ENCODE measurements at regions not wholly inside any gene's neighbourhood (a gene's known extent, or its start where the extent isn't known, plus 50 kb on each side); places are given as distances from the start of the nearest gene placed in this dataset.

- H3K27me3 ChIP-seq (ENCODE audit: control insufficient read depth in 1 of 2, insufficient read depth in 2 of 2, low read length in 2 of 2) = no peaks in the 10 kb centered on the region
- no peaks in the 10 kb centered on the region for H3K36me3 ChIP-seq (ENCODE audit: insufficient read depth, low read length)
- H3K27ac ChIP-seq (ENCODE audit: low read depth, low read length) = no peak overlapping the region
- no peak overlapping the region for H3K9ac ChIP-seq (ENCODE audit: low read length)
- H3K4me1 ChIP-seq (ENCODE audit: insufficient read depth, low read length) = no peaks in the 10 kb centered on the region
- H3K9me3 ChIP-seq (ENCODE audit: low read length) = no peaks in the 10 kb centered on the region
- no peak overlapping the region for H3K4me3 ChIP-seq (ENCODE audit: low read depth in 1 of 2, low read length in 2 of 2)
Observed at GRCh38 chr6:122143813-122144601, 255.4 kb upstream of the HSF2 start.

GRCh38 chr6:122145246-122145645 lies 254.2 kb upstream of the HSF2 start:
- Histone ChIP-seq H3K9ac (ENCODE audit: low read length) (no peak overlapping the region), H3K27me3 (ENCODE audit: control insufficient read depth in 1 of 2, insufficient read depth in 2 of 2, low read length in 2 of 2) (no peaks in the 10 kb centered on the region), H3K27ac (ENCODE audit: low read depth, low read length) (no peak overlapping the region), H3K9me3 (ENCODE audit: low read length) (no peaks in the 10 kb centered on the region), H3K4me1 (ENCODE audit: insufficient read depth, low read length) (no peaks in the 10 kb centered on the region), H3K4me3 (ENCODE audit: low read depth in 1 of 2, low read length in 2 of 2) (no peak overlapping the region), H3K36me3 (ENCODE audit: insufficient read depth, low read length) (no peaks in the 10 kb centered on the region)

- Histone ChIP-seq H3K27me3 (ENCODE audit: control insufficient read depth in 1 of 2, insufficient read depth in 2 of 2, low read length in 2 of 2) (no peaks in the 10 kb centered on the region), H3K9ac (ENCODE audit: low read length) (no peak overlapping the region), H3K27ac (ENCODE audit: low read depth, low read length) (no peak overlapping the region), H3K36me3 (ENCODE audit: insufficient read depth, low read length) (no peaks in the 10 kb centered on the region), H3K9me3 (ENCODE audit: low read length) (no peaks in the 10 kb centered on the region), H3K4me1 (ENCODE audit: insufficient read depth, low read length) (no peaks in the 10 kb centered on the region), H3K4me3 (ENCODE audit: low read depth in 1 of 2, low read length in 2 of 2) (no peak overlapping the region)
Observed at GRCh38 chr6:122145741-122146240, 253.7 kb upstream of the HSF2 start.

GRCh38 chr6:122147291-122147690 lies 252.2 kb upstream of the HSF2 start:
- Histone ChIP-seq H3K4me1 (ENCODE audit: insufficient read depth, low read length) (no peaks in the 10 kb centered on the region), H3K9ac (ENCODE audit: low read length) (no peak overlapping the region), H3K27ac (ENCODE audit: low read depth, low read length) (no peak overlapping the region)

GRCh38 chr6:122151066-122151465 lies 248.4 kb upstream of the HSF2 start:
- Histone ChIP-seq H3K27me3 (ENCODE audit: control insufficient read depth in 1 of 2, insufficient read depth in 2 of 2, low read length in 2 of 2) (no peaks in the 10 kb centered on the region), H3K9ac (ENCODE audit: low read length) (no peak overlapping the region), H3K4me1 (ENCODE audit: insufficient read depth, low read length) (no peaks in the 10 kb centered on the region), H3K4me3 (ENCODE audit: low read depth in 1 of 2, low read length in 2 of 2) (no peak overlapping the region), H3K9me3 (ENCODE audit: low read length) (no peaks in the 10 kb centered on the region), H3K27ac (ENCODE audit: low read depth, low read length) (no peak overlapping the region), H3K36me3 (ENCODE audit: insufficient read depth, low read length) (no peaks in the 10 kb centered on the region)

More at GRCh38 chr6:122147291-122147690, 252.2 kb upstream of the HSF2 start:
- Histone ChIP-seq H3K36me3 (ENCODE audit: insufficient read depth, low read length) (no peaks in the 10 kb centered on the region), H3K9me3 (ENCODE audit: low read length) (no peaks in the 10 kb centered on the region), H3K4me3 (ENCODE audit: low read depth in 1 of 2, low read length in 2 of 2) (no peak overlapping the region), H3K27me3 (ENCODE audit: control insufficient read depth in 1 of 2, insufficient read depth in 2 of 2, low read length in 2 of 2) (no peaks in the 10 kb centered on the region)

GRCh38 chr6:122151763-122152162 lies 247.7 kb upstream of the HSF2 start:
- no peak overlapping the region for H3K27ac ChIP-seq (ENCODE audit: low read depth, low read length)
- H3K27me3 ChIP-seq (ENCODE audit: control insufficient read depth in 1 of 2, insufficient read depth in 2 of 2, low read length in 2 of 2) = no peaks in the 10 kb centered on the region
- no peak overlapping the region for H3K9ac ChIP-seq (ENCODE audit: low read length)
- no peaks in the 10 kb centered on the region for H3K36me3 ChIP-seq (ENCODE audit: insufficient read depth, low read length)
- no peak overlapping the region for H3K4me3 ChIP-seq (ENCODE audit: low read depth in 1 of 2, low read length in 2 of 2)
- H3K9me3 ChIP-seq (ENCODE audit: low read length) = no peaks in the 10 kb centered on the region
- H3K4me1 ChIP-seq (ENCODE audit: insufficient read depth, low read length) = no peaks in the 10 kb centered on the region

- no peak overlapping the region for H3K9ac ChIP-seq (ENCODE audit: low read length)
- no peaks in the 10 kb centered on the region for H3K36me3 ChIP-seq (ENCODE audit: insufficient read depth, low read length)
- H3K4me1 ChIP-seq (ENCODE audit: insufficient read depth, low read length) = no peaks in the 10 kb centered on the region
- H3K9me3 ChIP-seq (ENCODE audit: low read length) = no peaks in the 10 kb centered on the region
- H3K27ac ChIP-seq (ENCODE audit: low read depth, low read length) = no peak overlapping the region
- no peaks in the 10 kb centered on the region for H3K27me3 ChIP-seq (ENCODE audit: control insufficient read depth in 1 of 2, insufficient read depth in 2 of 2, low read length in 2 of 2)
- no peak overlapping the region for H3K4me3 ChIP-seq (ENCODE audit: low read depth in 1 of 2, low read length in 2 of 2)
Observed at GRCh38 chr6:122153557-122153956, 245.9 kb upstream of the HSF2 start.

- no peaks in the 10 kb centered on the region for H3K9me3 ChIP-seq (ENCODE audit: low read length)
- H3K27me3 ChIP-seq (ENCODE audit: control insufficient read depth in 1 of 2, insufficient read depth in 2 of 2, low read length in 2 of 2) = no peaks in the 10 kb centered on the region
- H3K27ac ChIP-seq (ENCODE audit: low read depth, low read length) = no peak overlapping the region
- H3K4me3 ChIP-seq (ENCODE audit: low read depth in 1 of 2, low read length in 2 of 2) = no peak overlapping the region
- no peaks in the 10 kb centered on the region for H3K4me1 ChIP-seq (ENCODE audit: insufficient read depth, low read length)
- no peak overlapping the region for H3K9ac ChIP-seq (ENCODE audit: low read length)
- H3K36me3 ChIP-seq (ENCODE audit: insufficient read depth, low read length) = no peaks in the 10 kb centered on the region
Observed at GRCh38 chr6:122154155-122154554, 245.3 kb upstream of the HSF2 start.

GRCh38 chr6:122154912-122155575 lies 244.4 kb upstream of the HSF2 start:
- no peaks in the 10 kb centered on the region for H3K9me3 ChIP-seq (ENCODE audit: low read length)
- H3K27ac ChIP-seq (ENCODE audit: low read depth, low read length) = no peak overlapping the region
- H3K4me1 ChIP-seq (ENCODE audit: insufficient read depth, low read length) = no peaks in the 10 kb centered on the region
- H3K9ac ChIP-seq (ENCODE audit: low read length) = no peak overlapping the region
- H3K36me3 ChIP-seq (ENCODE audit: insufficient read depth, low read length) = no peaks in the 10 kb centered on the region
- no peaks in the 10 kb centered on the region for H3K27me3 ChIP-seq (ENCODE audit: control insufficient read depth in 1 of 2, insufficient read depth in 2 of 2, low read length in 2 of 2)
- no peak overlapping the region for H3K4me3 ChIP-seq (ENCODE audit: low read depth in 1 of 2, low read length in 2 of 2)

GRCh38 chr6:122161136-122161535 lies 238.3 kb upstream of the HSF2 start:
- H3K4me1 ChIP-seq (ENCODE audit: insufficient read depth, low read length) = no peaks in the 10 kb centered on the region
- no peaks in the 10 kb centered on the region for H3K36me3 ChIP-seq (ENCODE audit: insufficient read depth, low read length)
- no peaks in the 10 kb centered on the region for H3K27me3 ChIP-seq (ENCODE audit: control insufficient read depth in 1 of 2, insufficient read depth in 2 of 2, low read length in 2 of 2)
- H3K9ac ChIP-seq (ENCODE audit: low read length) = no peak overlapping the region
- no peaks in the 10 kb centered on the region for H3K9me3 ChIP-seq (ENCODE audit: low read length)
- no peak overlapping the region for H3K27ac ChIP-seq (ENCODE audit: low read depth, low read length)
- H3K4me3 ChIP-seq (ENCODE audit: low read depth in 1 of 2, low read length in 2 of 2) = no peak overlapping the region

GRCh38 chr6:122165014-122165413 lies 234.4 kb upstream of the HSF2 start:
- Histone ChIP-seq H3K27ac (ENCODE audit: low read depth, low read length) (no peak overlapping the region), H3K9me3 (ENCODE audit: low read length) (no peaks in the 10 kb centered on the region), H3K9ac (ENCODE audit: low read length) (no peak overlapping the region), H3K27me3 (ENCODE audit: control insufficient read depth in 1 of 2, insufficient read depth in 2 of 2, low read length in 2 of 2) (no peaks in the 10 kb centered on the region), H3K36me3 (ENCODE audit: insufficient read depth, low read length) (no peaks in the 10 kb centered on the region), H3K4me3 (ENCODE audit: low read depth in 1 of 2, low read length in 2 of 2) (no peak overlapping the region), H3K4me1 (ENCODE audit: insufficient read depth, low read length) (no peaks in the 10 kb centered on the region)

Measured in muscle layer of colon (tissue), 2 donors.